ENCODE measurements at regions not wholly inside any gene's neighbourhood (a gene's known extent, or its start where the extent isn't known, plus 50 kb on each side); places are given as distances from the start of the nearest gene placed in this dataset.

GRCh38 chr5:35356725-35357124 lies 126.4 kb upstream of the PRLR start:
- TF ChIP-seq POLR2A (IDR thresholded peaks at IDR 0.05; ENCODE audit: low read depth, low read length) (no peak), POLR2AphosphoS5 (IDR thresholded peaks at IDR 0.05; ENCODE audit: low read depth, low read length) (no peak), TAF1 (IDR thresholded peaks at IDR 0.05; ENCODE audit: borderline replicate concordance, low read depth, low read length) (no peak)
- DNase-seq (ENCODE audit: insufficient read length) (no peak), FAIRE-seq (no peak)

DNA sequence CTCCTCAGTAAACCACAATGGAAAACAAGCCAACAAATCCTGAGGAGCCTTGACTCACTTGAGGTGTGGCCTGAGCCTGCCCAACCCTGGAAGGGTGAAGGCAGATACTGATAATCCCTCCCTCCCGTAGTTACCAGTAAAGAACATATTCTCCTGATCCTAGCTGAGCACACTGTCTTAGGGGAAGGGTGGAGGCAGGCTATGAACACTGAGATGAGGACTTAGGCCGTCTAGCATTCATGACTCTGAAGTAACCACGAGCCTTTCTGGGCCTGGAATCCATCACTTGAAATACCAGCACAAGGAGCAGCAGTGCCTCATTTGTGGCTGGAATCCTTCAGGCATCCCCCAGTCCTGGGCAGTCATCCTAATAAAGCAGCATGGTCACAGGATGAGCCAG lies 124.5 kb upstream of the PRLR start:
- DNase-seq (ENCODE audit: insufficient read length): no peak
- FAIRE-seq: no peak
- TF ChIP-seq POLR2AphosphoS5 (IDR thresholded peaks at IDR 0.05; ENCODE audit: low read depth, low read length): no peak

GRCh38 chr5:35345222-35345621 lies 114.9 kb upstream of the PRLR start:
- TF ChIP-seq POLR2A (IDR thresholded peaks at IDR 0.05; ENCODE audit: low read depth, low read length) (no peak), POLR2AphosphoS5 (IDR thresholded peaks at IDR 0.05; ENCODE audit: low read depth, low read length) (no peak)
- FAIRE-seq: no peak
- no peak for DNase-seq (ENCODE audit: insufficient read length)

DNA sequence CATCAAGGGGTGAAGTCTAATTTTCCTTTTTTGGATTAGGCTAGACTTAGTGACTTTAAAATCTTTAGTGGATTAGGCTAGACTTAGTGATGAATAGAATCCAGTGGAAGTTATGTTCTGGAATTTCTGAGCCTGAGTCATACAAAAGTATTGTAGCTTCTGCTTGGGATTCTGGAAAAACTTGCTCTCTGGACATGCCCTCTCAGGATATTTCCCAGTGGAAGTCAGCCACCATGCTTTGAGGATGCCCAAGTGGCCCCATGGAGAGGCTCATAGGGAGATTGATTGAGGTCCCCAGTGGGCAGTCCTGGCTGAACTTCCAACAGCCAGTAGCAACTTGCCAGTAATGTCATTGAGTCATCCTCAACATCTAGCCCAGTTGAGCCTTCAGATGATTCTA lies 112.4 kb upstream of the PRLR start:
- no peak for FAIRE-seq
- no peak for TF ChIP-seq TAF1 (IDR thresholded peaks at IDR 0.05; ENCODE audit: borderline replicate concordance, low read depth, low read length)
- TF ChIP-seq POLR2AphosphoS5 (IDR thresholded peaks at IDR 0.05; ENCODE audit: low read depth, low read length): no peak
- DNase-seq (ENCODE audit: insufficient read length): no peak

GRCh38 chr5:35341189-35341588 lies 110.9 kb upstream of the PRLR start:
- TF ChIP-seq POLR2AphosphoS5 (IDR thresholded peaks at IDR 0.05; ENCODE audit: low read depth, low read length) (no peak), POLR2A (IDR thresholded peaks at IDR 0.05; ENCODE audit: low read depth, low read length) (no peak), TAF1 (IDR thresholded peaks at IDR 0.05; ENCODE audit: borderline replicate concordance, low read depth, low read length) (no peak)
- FAIRE-seq (no peak), DNase-seq (ENCODE audit: insufficient read length) (no peak)

DNA sequence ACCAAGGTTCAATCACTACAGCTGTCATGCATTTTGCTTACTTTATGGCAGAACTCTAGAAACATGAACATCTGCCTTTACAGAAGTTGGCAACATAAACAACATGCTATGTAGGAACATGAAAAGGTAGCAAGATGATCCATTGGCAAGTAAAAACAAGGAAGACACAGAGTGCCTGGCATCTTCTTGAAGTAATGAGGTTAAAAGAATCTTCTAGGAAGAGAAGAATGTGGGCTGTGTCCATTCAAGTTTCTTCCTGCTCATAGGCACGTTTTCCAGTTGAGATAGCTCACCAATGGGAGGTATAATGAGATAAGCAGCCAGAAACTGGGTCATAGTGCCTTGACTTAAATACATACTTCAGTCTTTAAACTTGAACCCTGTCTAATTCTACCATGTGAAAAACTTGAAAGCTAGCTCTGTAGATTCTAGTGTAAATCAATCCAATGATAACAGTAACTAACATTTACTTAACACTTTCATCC lies 109.4 kb upstream of the PRLR start:
- no peak for FAIRE-seq
- DNase-seq (ENCODE audit: insufficient read length): no peak

GRCh38 chr5:35339006-35339405 lies 108.7 kb upstream of the PRLR start:
- DNase-seq (ENCODE audit: insufficient read length) (no peak), FAIRE-seq (no peak)
- TF ChIP-seq POLR2AphosphoS5 (IDR thresholded peaks at IDR 0.05; ENCODE audit: low read depth, low read length) (no peak), TAF1 (IDR thresholded peaks at IDR 0.05; ENCODE audit: borderline replicate concordance, low read depth, low read length) (no peak), POLR2A (IDR thresholded peaks at IDR 0.05; ENCODE audit: low read depth, low read length) (no peak)

More for the DNA sequence above, 109.4 kb upstream of the PRLR start:
- no peak for TF ChIP-seq POLR2A (IDR thresholded peaks at IDR 0.05; ENCODE audit: low read depth, low read length)
- no peak for TF ChIP-seq POLR2AphosphoS5 (IDR thresholded peaks at IDR 0.05; ENCODE audit: low read depth, low read length)
- no peak for TF ChIP-seq TAF1 (IDR thresholded peaks at IDR 0.05; ENCODE audit: borderline replicate concordance, low read depth, low read length)

DNA sequence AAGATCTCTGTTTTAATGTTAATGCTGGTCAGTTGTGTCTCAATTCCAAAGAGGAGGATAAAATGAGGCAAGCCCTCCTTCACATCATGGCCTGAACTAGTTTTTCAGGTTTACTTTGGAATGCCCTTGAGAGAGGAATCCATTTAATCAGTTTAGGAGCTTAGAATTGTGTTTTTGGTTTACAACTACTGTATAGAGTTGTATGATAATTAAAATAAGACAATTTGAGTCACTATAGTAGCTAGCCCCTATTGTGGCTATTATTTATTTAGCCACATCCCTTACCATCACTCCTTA lies 107.8 kb upstream of the PRLR start:
- no peak for FAIRE-seq
- no peak for TF ChIP-seq POLR2A (IDR thresholded peaks at IDR 0.05; ENCODE audit: low read depth, low read length)
- TF ChIP-seq POLR2AphosphoS5 (IDR thresholded peaks at IDR 0.05; ENCODE audit: low read depth, low read length): no peak
- no peak for TF ChIP-seq TAF1 (IDR thresholded peaks at IDR 0.05; ENCODE audit: borderline replicate concordance, low read depth, low read length)
- DNase-seq (ENCODE audit: insufficient read length): no peak

DNA sequence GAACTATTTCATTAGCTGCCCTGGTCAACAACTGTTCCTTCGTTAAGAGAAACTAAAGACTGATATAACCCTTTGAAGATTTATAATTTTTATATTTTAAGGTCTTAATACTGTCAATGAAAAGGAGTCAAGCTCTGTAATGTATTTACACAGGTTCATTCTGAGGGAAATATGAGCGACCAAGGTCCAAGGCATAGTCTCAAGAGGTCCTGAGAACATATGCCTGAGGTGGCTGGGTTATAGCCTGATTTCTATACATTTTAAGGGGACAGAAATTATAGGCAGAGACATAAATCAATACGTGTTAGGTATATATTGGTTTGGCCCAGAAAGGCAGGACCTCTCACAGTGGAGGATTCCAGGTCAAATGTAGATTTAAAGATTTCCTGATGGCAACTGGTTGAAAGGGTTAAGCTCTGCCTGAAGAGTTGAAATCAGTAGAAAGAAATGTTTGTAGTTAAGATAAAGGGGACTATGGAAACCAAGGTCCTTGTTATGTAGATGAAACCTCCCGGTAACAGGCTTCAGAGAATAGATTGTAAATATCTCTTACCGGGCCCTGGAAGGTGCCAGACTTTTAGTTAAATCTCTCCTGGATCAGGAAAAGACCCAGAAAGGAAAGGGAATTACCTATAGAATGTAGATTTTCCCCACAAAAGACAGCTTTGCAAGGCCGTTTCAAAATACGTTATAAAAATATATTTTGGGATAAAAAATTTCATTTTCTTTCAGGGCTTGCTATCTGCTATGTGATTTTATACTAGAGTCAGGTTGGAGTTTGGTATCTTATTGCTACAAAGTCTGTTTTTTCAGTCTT lies 107.3 kb upstream of the PRLR start:
- FAIRE-seq: no peak

DNA sequence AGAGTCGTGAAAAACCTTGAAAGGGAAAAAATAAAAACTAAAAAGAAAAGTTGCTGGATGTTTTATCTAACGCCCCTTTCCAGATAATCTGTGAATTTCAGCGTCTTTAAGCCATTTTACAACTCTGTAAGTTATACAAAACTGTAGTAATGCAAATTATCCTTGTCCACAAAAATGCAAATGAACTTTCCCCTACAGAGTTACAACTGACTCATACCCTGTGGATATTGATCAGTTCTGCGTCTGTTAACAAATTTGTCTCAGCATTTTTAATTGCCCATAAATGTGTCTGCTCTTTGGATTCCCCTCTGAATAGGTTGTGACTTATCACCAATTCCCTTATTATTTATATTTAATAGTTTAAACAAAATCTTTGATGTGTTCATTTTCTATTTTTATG lies 105.9 kb upstream of the PRLR start:
- DNase-seq (ENCODE audit: insufficient read length): no peak
- no peak for FAIRE-seq
- no peak for TF ChIP-seq POLR2A (IDR thresholded peaks at IDR 0.05; ENCODE audit: low read depth, low read length)
- TF ChIP-seq POLR2AphosphoS5 (IDR thresholded peaks at IDR 0.05; ENCODE audit: low read depth, low read length): no peak
- TF ChIP-seq TAF1 (IDR thresholded peaks at IDR 0.05; ENCODE audit: borderline replicate concordance, low read depth, low read length): no peak

More for the DNA sequence above, 107.3 kb upstream of the PRLR start:
- no peak for DNase-seq (ENCODE audit: insufficient read length)
- no peak for TF ChIP-seq TAF1 (IDR thresholded peaks at IDR 0.05; ENCODE audit: borderline replicate concordance, low read depth, low read length)
- TF ChIP-seq POLR2A (IDR thresholded peaks at IDR 0.05; ENCODE audit: low read depth, low read length): no peak
- no peak for TF ChIP-seq POLR2AphosphoS5 (IDR thresholded peaks at IDR 0.05; ENCODE audit: low read depth, low read length)

DNA sequence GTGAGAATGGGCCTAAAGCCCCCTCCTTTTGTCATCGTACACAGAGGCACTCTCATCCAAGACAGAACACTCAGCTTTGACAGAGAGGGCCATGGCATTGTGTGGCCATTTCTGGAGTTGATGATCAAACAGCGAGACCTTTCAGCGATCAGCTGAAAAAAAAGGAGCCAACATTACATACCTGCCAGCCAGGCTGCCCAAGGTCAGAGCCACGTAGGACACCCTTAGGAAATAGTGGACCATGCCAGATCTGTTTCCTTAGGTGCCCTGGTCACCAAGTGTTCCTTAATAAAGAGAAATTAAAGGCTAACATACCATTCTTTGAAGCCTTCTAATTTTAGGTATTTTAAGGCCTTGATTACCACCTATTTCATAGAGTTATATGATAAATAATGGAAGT lies 105.5 kb upstream of the PRLR start:
- no peak for TF ChIP-seq POLR2AphosphoS5 (IDR thresholded peaks at IDR 0.05; ENCODE audit: low read depth, low read length)
- no peak for TF ChIP-seq POLR2A (IDR thresholded peaks at IDR 0.05; ENCODE audit: low read depth, low read length)
- TF ChIP-seq TAF1 (IDR thresholded peaks at IDR 0.05; ENCODE audit: borderline replicate concordance, low read depth, low read length): no peak
- FAIRE-seq (no peak), DNase-seq (ENCODE audit: insufficient read length) (no peak)

DNA sequence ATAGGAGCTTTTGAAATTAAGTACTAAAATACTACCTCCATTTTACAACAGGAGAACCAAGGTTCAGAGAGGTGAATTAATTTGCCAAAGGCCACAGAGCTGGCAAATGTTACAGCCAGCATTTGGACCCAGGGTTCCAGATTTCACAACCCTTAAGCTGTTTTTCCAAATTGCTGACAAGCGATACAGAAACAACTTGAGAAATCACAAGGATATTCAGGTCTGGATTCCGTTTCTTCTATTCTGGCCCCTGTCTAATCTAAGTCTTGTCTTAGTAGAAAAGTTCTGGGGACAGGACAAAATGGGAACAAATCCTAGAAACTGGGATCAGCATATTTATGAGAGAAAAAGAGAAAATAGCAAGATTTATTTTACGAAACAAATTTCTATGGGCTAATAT lies 103.1 kb upstream of the PRLR start:
- FAIRE-seq (no peak), DNase-seq (ENCODE audit: insufficient read length) (no peak)
- TF ChIP-seq POLR2A (IDR thresholded peaks at IDR 0.05; ENCODE audit: low read depth, low read length): no peak
